ENCODE measurements at regions not wholly inside any gene's neighbourhood (a gene's known extent, or its start where the extent isn't known, plus 50 kb on each side); places are given as distances from the start of the nearest gene placed in this dataset.
A peak's percentile ranks its signal among the peaks of the same experiment; 100 is the strongest.

GRCh38 chr13:37383856-37384370, 214.7 kb downstream of the POSTN start:
- H3K4me1 ChIP-seq, result peaks cover 0 to 7% of the 10 kb centered on the region in 2 donors
- TF ChIP-seq CTCF (IDR thresholded peaks at IDR 0.05), result no peak
- no peak overlapping the region for H3K4me3 ChIP-seq
- no peaks in the 10 kb centered on the region for H3K36me3 ChIP-seq
- intact Hi-C loops (cut with DNase I), result no loop called here
- no peaks in the 10 kb centered on the region for H3K27me3 ChIP-seq
- no peaks in the 10 kb centered on the region for H3K9me3 ChIP-seq
- no peak overlapping the region for H3K27ac ChIP-seq
- DNase-seq (ENCODE audit: low spot score in 2 of 2), result no peak

GRCh38 chr13:37383046-37383445, 215.5 kb downstream of the POSTN start:
- Histone ChIP-seq H3K27me3 (no peaks in the 10 kb centered on the region), H3K4me3 (no peak overlapping the region), H3K36me3 (no peaks in the 10 kb centered on the region), H3K4me1 (peaks cover 0 to 7% of the 10 kb centered on the region in 2 donors), H3K9me3 (no peaks in the 10 kb centered on the region), H3K27ac (no peak overlapping the region)
- intact Hi-C loops (cut with DNase I), result no loop called here
- DNase-seq (ENCODE audit: low spot score in 2 of 2), result no peak
- TF ChIP-seq CTCF (IDR thresholded peaks at IDR 0.05), result no peak

GRCh38 chr13:37382146-37382545, 216.4 kb downstream of the POSTN start:
- Histone ChIP-seq H3K27me3 (no peaks in the 10 kb centered on the region), H3K4me1 (peaks cover 0 to 7% of the 10 kb centered on the region in 2 donors), H3K27ac (peak overlapping the region in 1 of 2 donors; percentile 21), H3K4me3 (no peak overlapping the region), H3K36me3 (no peaks in the 10 kb centered on the region), H3K9me3 (no peaks in the 10 kb centered on the region)
- no peak for DNase-seq (ENCODE audit: low spot score in 2 of 2)
- TF ChIP-seq CTCF (IDR thresholded peaks at IDR 0.05), result no peak
- intact Hi-C loops (cut with DNase I), result no loop called here

GRCh38 chr13:37381502-37381901, 217.1 kb downstream of the POSTN start:
- no peak for DNase-seq (ENCODE audit: low spot score in 2 of 2)
- H3K27ac ChIP-seq, result peak overlapping the region in 1 of 2 donors; percentile 21
- peaks cover 0 to 7% of the 10 kb centered on the region in 2 donors for H3K4me1 ChIP-seq
- no peaks in the 10 kb centered on the region for H3K27me3 ChIP-seq
- H3K36me3 ChIP-seq, result no peaks in the 10 kb centered on the region
- intact Hi-C loops (cut with DNase I), result no loop called here
- no peaks in the 10 kb centered on the region for H3K9me3 ChIP-seq
- H3K4me3 ChIP-seq, result no peak overlapping the region
- TF ChIP-seq CTCF (IDR thresholded peaks at IDR 0.05), result no peak

GRCh38 chr13:37379841-37380240, 218.7 kb downstream of the POSTN start:
- Histone ChIP-seq H3K27me3 (no peaks in the 10 kb centered on the region), H3K36me3 (no peaks in the 10 kb centered on the region), H3K4me3 (no peak overlapping the region), H3K9me3 (no peaks in the 10 kb centered on the region), H3K4me1 (peaks cover 0 to 7% of the 10 kb centered on the region in 2 donors), H3K27ac (no peak overlapping the region)
- TF ChIP-seq CTCF (IDR thresholded peaks at IDR 0.05), result no peak
- no peak for DNase-seq (ENCODE audit: low spot score in 2 of 2)
- intact Hi-C loops (cut with DNase I), result no loop called here

- intact Hi-C loops (cut with DNase I), result no loop called here
- H3K4me3 ChIP-seq, result no peak overlapping the region
- no peaks in the 10 kb centered on the region for H3K9me3 ChIP-seq
- no peaks in the 10 kb centered on the region for H3K4me1 ChIP-seq
- no peak for DNase-seq (ENCODE audit: low spot score in 2 of 2)
- no peak overlapping the region for H3K27ac ChIP-seq
- no peak for TF ChIP-seq CTCF (IDR thresholded peaks at IDR 0.05)
- no peaks in the 10 kb centered on the region for H3K36me3 ChIP-seq
- no peaks in the 10 kb centered on the region for H3K27me3 ChIP-seq
These were observed 222.8 kb downstream of the POSTN start for GRCh38 chr13:37375724-37376123.

All from ascending aorta (tissue), 2 donors.